ENCODE measurements at regions not wholly inside any gene's neighbourhood (a gene's known extent, or its start where the extent isn't known, plus 50 kb on each side); places are given as distances from the start of the nearest gene placed in this dataset.

GRCh38 chr20:57027777-57028176 lies 238.7 kb downstream of the BMP7 start:
- no peak for DNase-seq (ENCODE audit: low spot score)

DNA sequence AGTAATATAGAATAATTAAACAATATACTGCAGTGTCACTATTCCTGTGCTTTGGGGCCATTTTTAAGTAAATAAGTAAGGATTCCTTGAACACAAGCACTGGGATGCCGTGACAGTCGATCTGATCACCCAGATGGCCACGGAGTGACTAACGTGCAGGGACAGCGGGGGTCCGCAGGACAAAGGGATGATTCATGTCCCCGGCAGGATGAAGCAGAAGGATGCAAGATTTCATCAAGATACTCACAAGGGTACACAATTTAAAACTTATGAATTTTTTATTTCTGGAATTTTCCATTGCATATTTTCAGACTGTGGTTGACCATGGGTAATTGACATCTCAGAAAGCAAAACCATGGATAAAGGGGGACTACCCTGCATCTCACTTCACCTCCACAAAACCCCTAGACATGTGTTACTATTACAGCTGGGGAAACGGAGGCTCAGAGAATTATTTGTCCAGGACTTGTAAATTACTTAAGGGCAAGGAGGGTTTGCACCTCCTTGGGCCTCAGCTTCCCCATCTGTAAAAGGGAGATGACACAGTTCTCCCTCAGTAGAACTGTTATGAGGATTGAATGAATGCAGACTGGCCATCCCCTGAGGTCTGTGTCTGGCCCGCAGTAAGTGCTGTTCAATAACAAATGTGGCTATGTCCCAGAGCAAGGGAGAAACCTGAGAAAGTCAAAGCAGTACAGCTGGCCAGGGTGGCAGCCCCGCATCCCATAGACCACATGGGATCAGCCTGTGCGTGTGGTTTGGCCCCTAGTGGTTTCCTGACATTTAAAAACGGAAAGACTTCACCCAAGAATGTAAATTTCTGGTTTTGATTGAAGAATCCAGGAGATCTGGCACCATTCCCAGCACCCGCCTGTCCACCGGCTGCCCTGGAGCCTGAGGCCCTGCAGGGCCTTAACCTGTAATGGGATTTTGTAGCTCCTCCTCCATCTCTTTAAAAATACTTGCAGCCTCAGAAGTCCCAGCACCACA lies 235.5 kb downstream of the BMP7 start:
- DNase-seq (ENCODE audit: low spot score), result peak; percentile 89

DNA sequence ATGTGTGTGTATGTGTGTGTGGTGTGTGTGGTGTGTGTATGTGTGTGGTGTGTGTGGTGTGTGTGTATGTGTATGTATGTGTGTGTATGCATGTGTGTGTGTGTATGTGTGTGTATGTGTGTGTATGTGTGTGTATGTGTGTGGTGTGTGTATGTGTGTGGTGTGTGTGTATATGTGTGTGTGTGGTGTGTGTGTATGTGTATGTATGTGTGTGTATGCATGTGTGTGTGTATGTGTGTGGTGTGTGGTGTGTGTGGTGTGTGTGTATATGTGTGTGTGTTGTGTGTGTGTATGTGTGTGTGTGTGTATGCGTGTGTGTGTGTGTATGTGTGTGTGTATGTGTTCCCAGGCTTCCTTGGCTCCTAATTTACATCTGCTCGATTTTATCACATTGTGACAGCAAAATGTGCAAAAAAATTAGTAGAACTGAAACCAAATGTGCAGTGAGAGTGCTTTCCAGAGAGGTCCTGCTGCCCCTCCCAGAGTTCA lies 234.5 kb downstream of the BMP7 start:
- no peak for DNase-seq (ENCODE audit: low spot score)

DNA sequence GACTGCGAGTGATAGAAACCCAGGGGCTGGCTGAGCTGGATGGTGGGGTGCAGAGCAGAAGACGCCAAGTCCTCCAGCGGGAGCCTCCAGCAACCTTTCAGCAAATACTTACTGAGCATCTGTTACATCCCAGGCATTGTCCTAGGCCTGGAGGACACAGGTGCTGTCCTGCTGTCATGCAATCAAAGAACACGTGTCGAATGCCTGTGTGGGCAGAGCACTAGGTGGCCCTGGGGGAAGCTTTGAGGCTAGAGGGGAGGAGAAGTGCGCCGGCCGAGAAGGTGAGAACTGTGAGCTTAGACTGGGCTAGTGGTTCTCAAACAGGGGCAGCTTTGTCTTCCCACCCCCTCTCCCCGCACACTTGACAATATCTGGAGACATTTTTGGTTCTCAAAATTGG lies 233.6 kb downstream of the BMP7 start:
- DNase-seq (ENCODE audit: low spot score), result no peak

DNA sequence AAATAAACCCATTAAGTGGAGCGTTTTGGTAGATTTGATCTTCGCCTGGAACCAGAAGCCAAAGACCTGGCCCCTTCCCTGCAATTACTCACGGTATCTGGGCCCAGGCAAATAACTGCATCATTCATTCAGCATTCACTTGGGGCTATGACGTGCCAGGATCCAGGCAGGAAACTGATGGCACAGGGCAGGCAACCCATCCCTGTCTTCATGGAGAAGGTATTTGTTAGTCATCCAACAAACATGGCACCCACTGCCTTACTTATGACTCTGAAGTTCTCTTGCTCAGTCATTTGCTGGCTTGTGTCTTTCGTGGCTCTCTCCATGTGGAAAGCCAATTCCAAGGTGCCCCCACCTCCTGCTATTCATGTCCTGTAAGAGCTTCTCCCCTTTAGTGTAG lies 232.4 kb downstream of the BMP7 start:
- DNase-seq (ENCODE audit: low spot score), result no peak

GRCh38 chr20:57037689-57038088 lies 228.8 kb downstream of the BMP7 start:
- no peak for DNase-seq (ENCODE audit: low spot score)

DNA sequence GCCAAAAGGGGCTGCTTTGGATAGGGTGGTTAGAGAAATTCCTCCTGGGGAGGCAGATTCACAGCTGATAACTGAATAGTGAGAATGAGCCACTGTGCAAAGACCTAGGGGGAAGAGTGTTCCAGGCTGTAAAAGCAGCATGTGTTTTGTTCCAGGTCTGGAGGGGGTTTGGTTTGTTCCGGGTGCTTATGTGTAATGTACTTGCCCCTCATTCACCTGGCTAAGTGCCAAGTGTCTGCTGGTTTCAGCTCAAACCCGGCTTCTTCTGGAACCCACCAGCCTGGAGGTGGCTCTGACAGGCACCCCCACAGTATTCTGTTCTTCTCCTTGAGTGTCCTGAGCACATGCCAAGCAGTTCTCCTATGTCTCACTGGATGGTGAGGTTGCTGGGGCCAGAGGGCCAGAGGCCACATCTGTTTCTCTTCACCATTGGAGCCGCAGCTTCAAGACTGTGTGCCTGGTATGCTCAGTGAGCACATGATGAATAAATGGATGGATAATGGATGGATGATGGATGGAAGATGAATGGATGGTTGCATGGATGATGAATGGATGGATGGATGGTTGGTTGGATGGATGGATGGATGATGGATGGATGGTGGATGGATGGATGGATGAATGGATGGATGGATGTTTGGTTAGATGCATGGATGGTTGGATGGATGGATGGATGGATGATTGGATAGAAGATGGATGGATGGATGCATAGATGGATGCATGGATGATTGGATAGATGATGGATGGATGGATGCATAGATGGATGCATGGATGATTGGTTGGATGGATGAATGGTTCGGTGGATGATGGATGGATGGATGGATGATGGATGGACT lies 227.6 kb downstream of the BMP7 start:
- no peak for DNase-seq (ENCODE audit: low spot score)

- DNase-seq (ENCODE audit: low spot score), result no peak
These were observed 226.0 kb downstream of the BMP7 start for GRCh38 chr20:57040466-57040865.

DNA sequence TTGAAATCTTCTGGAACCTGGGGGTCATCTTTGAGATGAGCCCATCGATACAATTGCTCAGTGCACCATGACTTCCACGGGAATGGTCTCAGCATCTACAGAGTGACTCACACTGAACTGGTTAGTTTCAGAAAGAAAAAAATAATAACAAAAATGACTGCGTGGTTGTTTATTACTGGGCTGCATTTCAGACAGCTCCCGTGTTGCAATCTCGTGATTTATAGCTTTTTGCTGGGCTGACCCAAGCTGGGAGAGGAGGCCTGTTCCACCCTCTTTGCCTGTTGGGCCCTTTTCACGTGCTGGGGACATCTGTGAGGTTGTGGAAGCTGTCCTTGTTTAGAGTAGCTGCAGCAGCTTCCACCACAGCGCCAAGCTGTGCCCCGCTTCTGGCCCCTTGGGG lies 225.5 kb downstream of the BMP7 start:
- peak; percentile 40 for DNase-seq (ENCODE audit: low spot score)

DNA sequence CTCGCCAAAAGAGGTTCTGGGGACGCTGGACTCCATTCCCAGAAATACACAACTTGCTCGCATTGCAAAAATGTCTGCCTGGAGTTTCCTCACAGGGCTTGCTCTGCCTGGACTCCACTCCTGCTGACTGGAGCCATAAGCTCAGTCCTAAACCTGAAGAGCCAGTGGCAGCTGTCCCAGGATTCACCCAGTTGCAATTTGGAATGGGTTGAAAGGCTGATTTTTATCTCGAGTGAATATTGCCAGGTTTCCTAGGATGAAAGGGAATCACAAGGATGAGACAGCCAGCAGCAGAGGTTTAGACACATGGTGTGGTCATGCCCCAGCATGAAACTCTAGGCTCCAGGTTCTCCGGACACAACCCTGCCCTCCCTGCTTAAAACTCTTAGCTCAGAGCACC lies 223.3 kb downstream of the BMP7 start:
- no peak for DNase-seq (ENCODE audit: low spot score)

- DNase-seq (ENCODE audit: low spot score), result no peak
These were observed 222.7 kb downstream of the BMP7 start for GRCh38 chr20:57043669-57044268.

- DNase-seq (ENCODE audit: low spot score), result no peak
These were observed 219.0 kb downstream of the BMP7 start for GRCh38 chr20:57047281-57048026.

GRCh38 chr20:57048027-57048869 lies 218.2 kb downstream of the BMP7 start:
- DNase-seq (ENCODE audit: low spot score), result peak; percentile 85

- DNase-seq (ENCODE audit: low spot score), result no peak
These were observed 217.1 kb downstream of the BMP7 start for GRCh38 chr20:57049296-57049695.

DNA sequence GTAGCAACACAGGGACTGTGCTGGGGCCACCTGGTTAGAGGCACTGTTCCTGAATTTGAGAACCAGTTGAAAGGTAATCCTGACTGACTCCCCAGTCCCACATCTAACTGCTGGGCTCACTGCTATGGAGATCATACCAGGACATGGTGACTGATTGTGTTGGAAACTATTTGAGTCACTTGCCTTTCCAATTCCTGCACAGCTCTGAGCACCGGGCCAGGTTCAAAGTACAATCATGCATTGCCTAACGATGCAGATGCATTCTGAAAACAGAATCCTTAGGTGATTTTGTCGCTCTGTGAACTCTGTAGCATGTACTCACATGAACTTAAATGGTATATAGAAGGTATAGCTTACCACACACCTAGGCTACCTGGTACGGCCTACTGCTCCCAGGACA lies 215.3 kb downstream of the BMP7 start:
- no peak for DNase-seq (ENCODE audit: low spot score)

DNA sequence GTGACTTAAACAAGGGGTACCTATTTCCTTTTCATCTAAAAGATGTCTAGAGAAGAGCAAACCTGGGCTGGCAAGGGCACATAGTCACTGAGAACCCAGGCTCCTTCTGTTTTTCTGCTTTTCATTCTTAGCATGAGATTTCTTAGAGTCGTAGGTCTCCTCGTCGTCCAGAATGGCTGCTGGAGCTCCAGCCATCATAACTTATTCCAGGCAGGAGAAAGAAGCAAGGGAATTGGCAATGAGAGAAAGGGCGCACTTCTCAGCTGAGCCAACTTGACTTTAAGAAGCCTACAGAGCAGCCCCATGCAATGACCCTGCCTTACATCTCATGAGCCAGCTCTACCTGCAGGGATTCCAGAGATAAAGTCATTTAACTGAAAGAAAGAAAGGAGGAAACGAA lies 213.4 kb downstream of the BMP7 start:
- no peak for DNase-seq (ENCODE audit: low spot score)

GRCh38 chr20:57053793-57054552 lies 212.5 kb downstream of the BMP7 start:
- DNase-seq (ENCODE audit: low spot score), result no peak

DNA sequence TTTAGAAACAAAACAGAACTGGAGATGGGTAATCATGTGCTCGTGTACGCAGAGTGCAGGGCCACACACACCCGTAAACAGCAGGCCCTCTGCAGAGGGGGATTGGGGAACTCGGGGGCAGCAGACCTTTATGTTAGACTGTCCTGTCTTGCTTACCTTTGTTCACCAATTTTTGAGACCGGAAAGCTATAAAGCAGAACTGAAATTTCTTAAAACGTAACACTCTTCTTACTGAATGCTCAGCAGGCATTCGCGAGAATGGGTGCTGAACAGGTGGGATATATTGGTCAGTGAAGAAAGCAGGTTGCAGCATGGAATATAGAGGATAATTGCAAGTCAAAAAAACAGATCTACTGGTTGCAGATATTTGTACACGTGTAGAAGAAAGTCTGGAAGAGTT lies 211.1 kb downstream of the BMP7 start:
- no peak for DNase-seq (ENCODE audit: low spot score)

DNA sequence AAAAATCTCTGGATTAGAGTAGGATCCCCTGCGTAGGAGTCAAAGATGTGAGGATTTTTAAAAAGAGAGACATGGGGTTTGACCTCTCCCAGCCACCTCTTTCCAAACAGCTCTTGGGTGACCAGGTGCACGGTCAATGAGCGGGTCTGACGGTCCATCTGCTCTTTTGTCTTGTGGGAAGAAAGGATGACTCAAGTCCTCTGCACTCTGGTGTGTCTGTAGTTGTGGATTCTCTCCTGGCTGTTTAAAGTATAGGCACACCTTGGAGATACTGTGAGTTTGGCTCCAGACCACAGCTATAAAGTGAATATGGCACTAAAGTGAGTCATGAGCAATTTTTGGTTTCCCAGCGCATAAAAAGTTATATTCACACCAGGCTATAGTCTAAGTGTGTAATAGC lies 209.8 kb downstream of the BMP7 start:
- no peak for DNase-seq (ENCODE audit: low spot score)

GRCh38 chr20:57059055-57059596 lies 207.3 kb downstream of the BMP7 start:
- no peak for DNase-seq (ENCODE audit: low spot score)

Data from COLO829 (cell line).